HFF-Myc (cell line): ENCODE measurements at regions not wholly inside any gene's neighbourhood (a gene's known extent, or its start where the extent isn't known, plus 50 kb on each side); places are given as distances from the start of the nearest gene placed in this dataset.

Experiments
- DNase-seq: peaks from one replicate; pipeline ENCODE4 v3.0.0-alpha.2; 2011; ENCODE audit warnings: low read depth; ENCODE audit errors: extremely low read depth
- H3K4me3 ChIP-seq: replicated peaks from 2 replicates; pipeline ENCODE4 v1.5.1; 2011; ENCODE audit warnings: low read depth, mild to moderate bottlenecking, control low read depth, low read length
- TF ChIP-seq, protein P1 (sequence below): IDR thresholded peaks from 2 replicates; pipeline ENCODE4 v1.5.1; 2012; ENCODE audit warnings: mild to moderate bottlenecking, low read depth, low read length, control low read depth; ENCODE audit errors: missing control alignments

DNA sequence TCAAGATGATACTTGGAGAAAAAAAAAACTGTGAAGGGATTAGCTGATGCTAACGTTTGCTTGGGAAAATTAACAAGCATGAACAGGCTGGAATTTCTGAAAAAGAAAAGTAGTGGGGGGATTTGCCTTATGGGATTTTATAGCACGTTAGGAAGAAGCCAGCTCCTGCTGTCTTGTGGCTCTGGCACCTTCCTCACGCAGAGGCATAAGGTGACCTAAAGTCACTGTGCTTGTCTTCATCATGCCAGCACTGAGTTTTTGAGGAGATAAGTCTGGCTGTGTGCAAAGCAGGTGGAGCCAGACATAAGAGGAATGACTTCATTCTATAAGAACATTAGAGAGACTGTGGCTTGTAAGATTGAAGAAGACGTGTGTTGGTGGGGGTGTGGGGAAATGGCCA, 94.4 kb upstream of the MAP1B start:
- H3K4me3 ChIP-seq = no peak overlapping the region
- no peak for DNase-seq
- TF ChIP-seq, protein P1, sequence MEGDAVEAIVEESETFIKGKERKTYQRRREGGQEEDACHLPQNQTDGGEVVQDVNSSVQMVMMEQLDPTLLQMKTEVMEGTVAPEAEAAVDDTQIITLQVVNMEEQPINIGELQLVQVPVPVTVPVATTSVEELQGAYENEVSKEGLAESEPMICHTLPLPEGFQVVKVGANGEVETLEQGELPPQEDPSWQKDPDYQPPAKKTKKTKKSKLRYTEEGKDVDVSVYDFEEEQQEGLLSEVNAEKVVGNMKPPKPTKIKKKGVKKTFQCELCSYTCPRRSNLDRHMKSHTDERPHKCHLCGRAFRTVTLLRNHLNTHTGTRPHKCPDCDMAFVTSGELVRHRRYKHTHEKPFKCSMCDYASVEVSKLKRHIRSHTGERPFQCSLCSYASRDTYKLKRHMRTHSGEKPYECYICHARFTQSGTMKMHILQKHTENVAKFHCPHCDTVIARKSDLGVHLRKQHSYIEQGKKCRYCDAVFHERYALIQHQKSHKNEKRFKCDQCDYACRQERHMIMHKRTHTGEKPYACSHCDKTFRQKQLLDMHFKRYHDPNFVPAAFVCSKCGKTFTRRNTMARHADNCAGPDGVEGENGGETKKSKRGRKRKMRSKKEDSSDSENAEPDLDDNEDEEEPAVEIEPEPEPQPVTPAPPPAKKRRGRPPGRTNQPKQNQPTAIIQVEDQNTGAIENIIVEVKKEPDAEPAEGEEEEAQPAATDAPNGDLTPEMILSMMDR = no peak

DNA sequence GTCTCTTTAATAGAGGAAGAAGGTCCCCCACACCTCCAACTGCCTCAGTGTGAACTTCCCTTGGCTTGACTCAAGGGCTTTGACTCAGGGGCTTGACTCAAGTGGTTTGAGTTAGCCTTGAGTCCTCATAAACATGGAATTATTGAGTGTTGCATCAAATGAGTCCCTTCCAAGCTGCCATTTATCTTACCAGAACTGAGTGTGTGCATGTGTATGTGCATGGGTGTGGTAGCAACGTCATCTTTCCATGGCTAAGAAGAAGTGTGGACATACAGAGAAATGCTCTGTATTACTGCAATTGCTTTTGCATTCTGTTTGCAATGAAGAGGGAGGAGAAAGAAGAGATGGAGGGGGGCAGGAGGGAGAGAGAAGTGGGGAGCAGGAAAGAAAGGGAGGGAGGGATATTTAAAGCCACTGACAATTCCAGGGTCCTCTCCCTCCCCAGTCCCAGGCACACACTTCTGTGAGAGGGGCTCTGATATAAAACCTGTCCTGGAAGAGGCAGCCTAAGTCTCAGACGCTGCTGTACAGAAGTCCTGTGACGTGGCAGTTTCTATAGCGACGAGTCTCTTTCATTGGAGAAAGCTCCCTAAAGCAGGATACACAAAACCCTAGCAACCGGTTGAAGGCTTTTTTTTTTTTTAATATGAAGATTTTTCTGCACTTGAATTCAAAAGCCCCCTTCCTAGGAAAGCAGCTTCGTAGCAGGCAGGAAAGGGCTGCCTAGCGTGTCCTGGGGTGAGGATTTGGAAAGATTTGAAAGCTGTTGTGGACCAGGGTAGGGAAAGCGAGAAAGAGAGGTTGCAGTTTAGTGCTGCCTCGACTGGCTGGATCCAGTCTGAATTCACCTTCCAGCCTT, 93.3 kb upstream of the MAP1B start:
- TF ChIP-seq, protein P1 = no peak
- no peak for DNase-seq
- H3K4me3 ChIP-seq = no peak overlapping the region

DNA sequence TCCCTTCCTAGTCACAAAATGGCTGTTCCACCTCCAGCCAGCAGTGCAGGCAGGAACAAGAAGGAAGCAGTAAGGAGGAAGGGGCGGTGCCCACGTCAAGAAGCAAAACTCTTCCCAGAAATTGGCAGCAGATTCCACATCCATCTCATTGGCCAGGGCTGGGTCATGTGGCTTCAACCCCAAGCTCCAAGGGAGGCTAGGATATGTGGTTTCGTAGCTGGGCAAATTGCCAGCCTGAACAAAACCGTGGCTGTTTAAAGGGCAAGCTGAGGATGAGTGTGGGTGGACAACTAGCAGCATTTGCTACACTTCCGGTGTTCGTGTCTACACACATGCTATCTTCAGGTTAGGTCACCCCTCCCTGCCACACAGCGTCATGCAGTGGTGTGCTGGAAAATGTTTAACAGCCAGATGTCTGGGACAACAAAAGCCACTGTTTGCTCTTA, 92.1 kb upstream of the MAP1B start:
- DNase-seq = peak; percentile 65

DNA sequence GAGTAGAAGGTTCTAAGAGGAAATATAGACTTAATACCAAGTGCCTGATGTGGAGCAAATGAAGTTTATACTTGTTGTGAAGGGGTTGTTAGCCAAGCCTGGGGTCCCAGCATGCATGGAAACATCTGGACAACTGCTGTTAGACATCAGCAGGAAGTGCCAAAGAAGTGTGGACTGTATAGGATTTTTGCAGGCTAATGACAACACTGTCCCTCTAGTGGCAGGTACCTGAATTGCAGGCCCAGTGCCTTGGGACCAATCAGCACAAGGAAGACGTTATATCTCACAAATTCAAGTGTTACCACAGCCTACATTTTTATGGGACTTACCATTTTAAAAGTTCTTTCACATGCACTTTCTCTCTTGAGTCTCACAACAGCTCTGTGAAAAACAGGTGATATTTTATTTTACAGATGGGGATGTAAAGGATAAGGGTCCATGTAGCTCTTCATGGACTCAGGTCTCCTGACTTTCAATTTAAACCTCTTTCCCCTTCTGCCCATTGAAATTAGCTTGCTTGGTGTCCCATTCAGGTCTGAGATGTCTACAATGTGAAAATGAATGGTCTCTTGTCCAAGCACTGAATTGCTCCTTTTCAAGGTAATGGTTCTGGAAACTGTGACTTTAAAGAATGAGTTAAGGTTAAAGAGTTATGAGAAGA, 89.0 kb upstream of the MAP1B start:
- peak; percentile 86 for DNase-seq
- no peak overlapping the region for H3K4me3 ChIP-seq
- TF ChIP-seq, protein P1 = peak; percentile 97

More for the DNA sequence above, 92.1 kb upstream of the MAP1B start:
- TF ChIP-seq, protein P1 = no peak
- no peak overlapping the region for H3K4me3 ChIP-seq

DNA sequence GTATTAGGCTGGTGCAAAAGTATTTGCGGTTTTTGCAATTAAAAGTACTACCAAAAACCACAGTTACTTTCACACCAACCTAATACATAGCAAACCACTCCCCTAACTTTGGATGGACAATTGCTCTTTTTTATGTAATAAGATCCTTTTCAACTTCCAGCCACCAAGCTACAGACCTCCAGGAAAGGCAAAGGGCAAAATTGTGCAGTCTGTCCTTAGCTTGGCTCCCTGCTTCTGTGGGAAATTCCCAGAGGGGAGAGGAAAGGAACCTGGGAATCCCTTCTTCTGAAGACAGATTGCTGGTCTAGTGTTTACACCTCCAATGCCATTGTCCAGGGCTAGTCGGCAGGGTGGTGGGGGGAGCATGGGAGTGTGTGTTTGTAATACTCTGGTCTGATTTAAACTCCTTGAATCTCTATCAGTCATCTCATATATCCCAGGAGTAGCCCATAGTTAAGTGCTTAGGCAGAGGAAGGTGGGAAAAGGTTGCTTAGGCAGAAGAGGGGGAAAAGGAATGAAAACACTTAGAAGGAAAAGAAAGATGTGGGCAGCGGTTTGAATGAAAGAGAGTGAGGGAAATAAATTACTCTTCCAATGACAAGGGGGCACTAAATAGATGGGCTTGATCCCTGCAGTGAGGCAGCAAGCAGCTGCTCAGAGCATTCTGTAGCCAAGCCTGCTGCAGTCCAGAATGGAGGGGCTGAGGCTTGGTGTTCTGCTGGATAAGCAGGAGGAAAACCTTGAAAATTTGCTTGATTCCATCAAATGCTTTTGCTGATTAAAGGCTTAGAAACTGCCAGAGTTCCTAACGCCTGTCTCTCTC, 86.9 kb upstream of the MAP1B start:
- DNase-seq = no peak
- TF ChIP-seq, protein P1 = no peak
- no peak overlapping the region for H3K4me3 ChIP-seq

DNA sequence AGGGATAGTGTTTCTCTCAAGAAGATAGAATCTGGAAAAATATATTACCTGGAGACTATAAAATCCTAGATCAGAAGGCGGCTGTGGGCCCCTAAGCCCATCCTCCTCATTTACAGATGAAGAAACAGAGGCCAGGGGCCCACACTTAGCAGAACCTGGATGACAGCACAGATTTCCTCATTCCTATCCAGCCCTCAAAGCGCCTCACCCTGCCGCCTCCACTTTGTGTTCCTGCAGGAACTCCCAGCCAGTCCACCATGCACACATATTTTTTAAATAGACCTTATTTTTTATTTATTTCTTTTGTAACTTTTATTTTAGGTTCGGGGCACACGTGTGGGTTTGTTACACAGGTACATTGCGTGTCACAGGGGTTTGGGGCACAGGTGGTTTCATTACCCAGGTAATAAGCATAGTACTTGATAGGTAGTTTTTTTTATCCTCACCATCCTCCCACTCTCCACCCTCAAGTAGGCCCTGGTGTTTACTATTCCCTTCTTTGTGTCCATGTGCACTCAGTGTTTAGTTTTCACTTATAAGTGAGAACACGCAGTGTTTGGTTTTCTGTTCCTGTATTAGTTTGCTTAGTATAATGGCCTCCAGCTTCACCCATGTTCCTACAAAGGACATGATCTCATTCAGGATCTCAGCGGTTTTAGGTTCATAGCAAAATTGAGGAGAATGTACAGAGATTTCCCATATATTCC, 85.5 kb upstream of the MAP1B start:
- DNase-seq = no peak
- no peak overlapping the region for H3K4me3 ChIP-seq

More for the DNA sequence above, 85.5 kb upstream of the MAP1B start:
- TF ChIP-seq, protein P1 = no peak
